ENCODE measurements at regions not wholly inside any gene's neighbourhood (a gene's known extent, or its start where the extent isn't known, plus 50 kb on each side); places are given as distances from the start of the nearest gene placed in this dataset.

GRCh38 chr3:174337227-174337626 lies 521.9 kb upstream of the NAALADL2 start:
- Histone ChIP-seq H2AFZ (ENCODE audit: low read depth) (no peak overlapping the region), H3K27me3 (ENCODE audit: insufficient read depth) (no peaks in the 10 kb centered on the region), H3F3A (replicated peaks; ENCODE audit: insufficient read depth) (no peaks in the 10 kb centered on the region), H3K4me2 (no peak overlapping the region), H3K79me2 (ENCODE audit: insufficient read depth) (no peaks in the 10 kb centered on the region), H3K9me2 (no peaks in the 10 kb centered on the region), H3K4me3 (ENCODE audit: low read depth in 2 of 2, low read length in 1 of 2) (no peak overlapping the region), H3K4me1 (ENCODE audit: control insufficient read depth in 1 of 2, insufficient read depth in 2 of 2, low read depth in 1 of 2, low read length in 1 of 2) (no peaks in the 10 kb centered on the region), H4K20me1 (ENCODE audit: insufficient read depth) (no peaks in the 10 kb centered on the region), H3K36me3 (replicated peaks in 1 of 2; ENCODE audit: control insufficient read depth in 1 of 2, insufficient read depth in 2 of 2, low read length in 1 of 2) (no peaks in the 10 kb centered on the region), H3K27ac (ENCODE audit: low read depth in 2 of 2, low read length in 1 of 2) (no peak overlapping the region), H3K9ac (no peak overlapping the region), H3K9me3 (no peaks in the 10 kb centered on the region)
- 89% methylated on average over 4 of the region's 4 CpGs for WGBS (ENCODE audit: low lambda C conversion rate)
- DNase-seq, result no peak
- no peak for TF ChIP-seq FOXJ3 (CRISPR knock-in tag; IDR thresholded peaks at IDR 0.05)
- ChIA-PET POLR2A (no interaction called here), CTCF (no interaction called here)

GRCh38 chr3:174340624-174341587 lies 518.2 kb upstream of the NAALADL2 start:
- H3K4me2 ChIP-seq, result no peak overlapping the region
- no peaks in the 10 kb centered on the region for H3K27me3 ChIP-seq (ENCODE audit: insufficient read depth)
- ChIA-PET POLR2A (no interaction called here), CTCF (interaction anchor here (0.6 kb wide), 1 partner anchor 21 kb away, joined by 3 read pairs; no protein-coding TSS in a partner anchor)
- H4K20me1 ChIP-seq (ENCODE audit: insufficient read depth), result no peaks in the 10 kb centered on the region
- no peak overlapping the region for H3K4me3 ChIP-seq (ENCODE audit: low read depth in 2 of 2, low read length in 1 of 2)
- no peak for TF ChIP-seq RAD21 (IDR thresholded peaks at IDR 0.05; ENCODE audit: low read length)
- no peak for TF ChIP-seq ELF1 (IDR thresholded peaks at IDR 0.05)
- no peak for TF ChIP-seq EP300 (IDR thresholded peaks at IDR 0.05; ENCODE audit: borderline replicate concordance in 1 of 2, low read depth in 1 of 2, low read length in 1 of 2)
- no peaks in the 10 kb centered on the region for H3K79me2 ChIP-seq (ENCODE audit: insufficient read depth)
- no peaks in the 10 kb centered on the region; a peak in 1 of 4 replicates for H3K4me1 ChIP-seq (ENCODE audit: control insufficient read depth in 1 of 2, insufficient read depth in 2 of 2, low read depth in 1 of 2, low read length in 1 of 2)
- no peak overlapping the region for H3K27ac ChIP-seq (ENCODE audit: low read depth in 2 of 2, low read length in 1 of 2)
- H3K9me2 ChIP-seq, result no peaks in the 10 kb centered on the region
- no peak overlapping the region for H2AFZ ChIP-seq (ENCODE audit: low read depth)
- DNase-seq, result no peak
- no peaks in the 10 kb centered on the region for H3K36me3 ChIP-seq (replicated peaks in 1 of 2; ENCODE audit: control insufficient read depth in 1 of 2, insufficient read depth in 2 of 2, low read length in 1 of 2)
- no peak overlapping the region for H3K9ac ChIP-seq
- H3K9me3 ChIP-seq, result no peaks in the 10 kb centered on the region
- WGBS (ENCODE audit: low lambda C conversion rate), result 88% methylated on average over 3 of the region's 3 CpGs
- H3F3A ChIP-seq (replicated peaks; ENCODE audit: insufficient read depth), result no peaks in the 10 kb centered on the region

GRCh38 chr3:174342171-174342570 lies 517.0 kb upstream of the NAALADL2 start:
- WGBS (ENCODE audit: low lambda C conversion rate), result 73% methylated on average over 2 of the region's 2 CpGs
- POLR2A ChIA-PET, result no interaction called here
- Histone ChIP-seq H3K27ac (ENCODE audit: low read depth in 2 of 2, low read length in 1 of 2) (no peak overlapping the region), H3K4me1 (ENCODE audit: control insufficient read depth in 1 of 2, insufficient read depth in 2 of 2, low read depth in 1 of 2, low read length in 1 of 2) (no peaks in the 10 kb centered on the region; a peak in 1 of 4 replicates), H3K9me2 (no peaks in the 10 kb centered on the region), H2AFZ (ENCODE audit: low read depth) (no peak overlapping the region), H3K4me3 (ENCODE audit: low read depth in 2 of 2, low read length in 1 of 2) (no peak overlapping the region), H3K9me3 (no peaks in the 10 kb centered on the region), H3K4me2 (no peak overlapping the region), H3K9ac (no peak overlapping the region), H3K79me2 (ENCODE audit: insufficient read depth) (no peaks in the 10 kb centered on the region), H3K36me3 (replicated peaks in 1 of 2; ENCODE audit: control insufficient read depth in 1 of 2, insufficient read depth in 2 of 2, low read length in 1 of 2) (no peaks in the 10 kb centered on the region), H3K27me3 (ENCODE audit: insufficient read depth) (no peaks in the 10 kb centered on the region), H4K20me1 (ENCODE audit: insufficient read depth) (no peaks in the 10 kb centered on the region), H3F3A (replicated peaks; ENCODE audit: insufficient read depth) (no peaks in the 10 kb centered on the region)
- CTCF ChIA-PET, result no interaction called here
- no peak for DNase-seq
- TF ChIP-seq SMC3 (IDR thresholded peaks at IDR 0.05; ENCODE audit: low read depth, low read length) (no peak), FOXJ3 (CRISPR knock-in tag; IDR thresholded peaks at IDR 0.05) (no peak), NRF1 (IDR thresholded peaks at IDR 0.05; ENCODE audit: low read depth, low read length) (no peak), MEF2A (IDR thresholded peaks at IDR 0.05; ENCODE audit: borderline replicate concordance, low read depth) (no peak)
